ENCODE measurements at regions not wholly inside any gene's neighbourhood (a gene's known extent, or its start where the extent isn't known, plus 50 kb on each side); places are given as distances from the start of the nearest gene placed in this dataset.

- Mint-ChIP-seq H3K4me1 (no peaks in the 10 kb centered on the region), H3K4me3 (no peak overlapping the region), H3K27me3 (ENCODE audit: low read depth) (no peaks in the 10 kb centered on the region), H3K36me3 (ENCODE audit: low read depth) (no peaks in the 10 kb centered on the region), H3K9me3 (peaks cover 3% of the 10 kb centered on the region), H3K27ac (ENCODE audit: unreplicated experiment) (no peak overlapping the region)
- TF ChIP-seq, protein P1, sequence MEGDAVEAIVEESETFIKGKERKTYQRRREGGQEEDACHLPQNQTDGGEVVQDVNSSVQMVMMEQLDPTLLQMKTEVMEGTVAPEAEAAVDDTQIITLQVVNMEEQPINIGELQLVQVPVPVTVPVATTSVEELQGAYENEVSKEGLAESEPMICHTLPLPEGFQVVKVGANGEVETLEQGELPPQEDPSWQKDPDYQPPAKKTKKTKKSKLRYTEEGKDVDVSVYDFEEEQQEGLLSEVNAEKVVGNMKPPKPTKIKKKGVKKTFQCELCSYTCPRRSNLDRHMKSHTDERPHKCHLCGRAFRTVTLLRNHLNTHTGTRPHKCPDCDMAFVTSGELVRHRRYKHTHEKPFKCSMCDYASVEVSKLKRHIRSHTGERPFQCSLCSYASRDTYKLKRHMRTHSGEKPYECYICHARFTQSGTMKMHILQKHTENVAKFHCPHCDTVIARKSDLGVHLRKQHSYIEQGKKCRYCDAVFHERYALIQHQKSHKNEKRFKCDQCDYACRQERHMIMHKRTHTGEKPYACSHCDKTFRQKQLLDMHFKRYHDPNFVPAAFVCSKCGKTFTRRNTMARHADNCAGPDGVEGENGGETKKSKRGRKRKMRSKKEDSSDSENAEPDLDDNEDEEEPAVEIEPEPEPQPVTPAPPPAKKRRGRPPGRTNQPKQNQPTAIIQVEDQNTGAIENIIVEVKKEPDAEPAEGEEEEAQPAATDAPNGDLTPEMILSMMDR (conservative IDR thresholded peaks at IDR 0.05), result no peak
- no peak for DNase-seq (ENCODE audit: low read depth, low spot score)
Observed at GRCh38 chr6:71453371-71453706, 164.7 kb downstream of the OGFRL1 start.

DNA sequence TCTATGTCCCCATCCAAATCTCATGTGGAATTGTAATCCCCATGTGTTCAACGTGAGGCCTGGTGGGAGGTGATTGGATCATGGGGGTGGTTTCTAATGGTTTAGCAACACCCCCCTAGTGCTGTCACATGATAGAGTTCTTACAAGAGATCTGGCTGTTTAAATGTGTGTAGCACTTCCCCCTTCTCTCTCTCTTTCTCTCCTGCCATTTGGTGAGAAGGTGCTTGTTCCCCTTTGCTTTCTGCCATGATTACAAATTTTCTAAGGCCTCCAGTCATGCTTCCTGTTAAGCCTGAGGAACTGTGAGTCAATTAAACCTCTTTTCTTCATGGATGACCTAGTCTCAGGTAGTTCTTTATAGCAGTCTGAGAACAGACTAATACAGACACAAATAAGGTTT lies 165.4 kb downstream of the OGFRL1 start:
- TF ChIP-seq, protein P1 (conservative IDR thresholded peaks at IDR 0.05), result no peak
- no peaks in the 10 kb centered on the region for H3K4me1 Mint-ChIP-seq
- DNase-seq (ENCODE audit: low read depth, low spot score), result no peak
- H3K27me3 Mint-ChIP-seq (ENCODE audit: low read depth), result no peaks in the 10 kb centered on the region
- H3K36me3 Mint-ChIP-seq (ENCODE audit: low read depth), result no peaks in the 10 kb centered on the region
- H3K4me3 Mint-ChIP-seq, result no peak overlapping the region
- no peaks in the 10 kb centered on the region for H3K9me3 Mint-ChIP-seq
- H3K27ac Mint-ChIP-seq (ENCODE audit: unreplicated experiment), result no peak overlapping the region

DNA sequence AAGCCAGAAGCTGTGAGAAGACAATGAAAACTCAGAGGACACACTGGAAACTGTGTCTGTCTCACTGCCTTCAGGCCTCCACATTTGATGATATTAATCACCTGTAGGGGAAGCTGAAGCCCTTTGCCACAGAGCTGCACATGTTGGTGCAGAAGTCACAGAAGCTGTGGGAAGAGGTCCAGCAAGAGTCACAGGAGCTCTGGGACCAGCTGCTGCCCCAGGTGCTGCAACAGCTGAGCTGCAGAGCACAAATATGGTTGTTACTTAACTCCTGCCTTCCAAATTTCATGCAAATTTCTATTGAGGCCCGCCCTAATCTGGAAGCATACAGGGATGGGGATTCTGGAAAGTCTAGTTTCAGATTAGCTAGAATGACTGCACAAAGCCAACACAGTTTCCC lies 169.3 kb downstream of the OGFRL1 start:
- H3K27ac Mint-ChIP-seq (ENCODE audit: unreplicated experiment), result no peak overlapping the region
- H3K36me3 Mint-ChIP-seq (ENCODE audit: low read depth), result peaks cover 2% of the 10 kb centered on the region
- DNase-seq (ENCODE audit: low read depth, low spot score), result no peak
- TF ChIP-seq, protein P1 (conservative IDR thresholded peaks at IDR 0.05), result no peak
- peaks cover 5% of the 10 kb centered on the region for H3K9me3 Mint-ChIP-seq
- no peaks in the 10 kb centered on the region for H3K4me1 Mint-ChIP-seq
- no peaks in the 10 kb centered on the region for H3K27me3 Mint-ChIP-seq (ENCODE audit: low read depth)
- H3K4me3 Mint-ChIP-seq, result no peak overlapping the region

DNA sequence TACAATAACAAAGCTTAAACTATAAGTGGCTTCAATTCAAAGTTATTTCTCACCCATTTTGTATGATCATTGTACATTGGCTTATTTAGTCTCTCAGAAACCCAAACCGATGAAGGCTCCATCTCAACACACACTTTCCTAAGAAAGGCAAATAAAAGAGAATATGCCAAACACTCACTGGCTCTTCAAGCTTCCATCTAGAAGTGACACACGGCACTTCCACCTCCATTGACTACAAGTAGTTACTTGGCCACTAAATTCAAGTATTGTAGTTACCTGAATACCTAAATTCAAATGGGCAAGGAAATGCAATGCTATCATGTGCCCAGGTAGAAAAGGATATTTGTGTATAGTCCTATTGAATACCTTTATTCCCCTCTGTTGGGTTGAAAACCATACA lies 170.6 kb downstream of the OGFRL1 start:
- TF ChIP-seq, protein P1 (conservative IDR thresholded peaks at IDR 0.05), result no peak
- no peaks in the 10 kb centered on the region for H3K4me1 Mint-ChIP-seq
- DNase-seq (ENCODE audit: low read depth, low spot score), result no peak
- H3K36me3 Mint-ChIP-seq (ENCODE audit: low read depth), result peaks cover 5% of the 10 kb centered on the region
- H3K4me3 Mint-ChIP-seq, result no peak overlapping the region
- no peak overlapping the region for H3K27ac Mint-ChIP-seq (ENCODE audit: unreplicated experiment)
- H3K9me3 Mint-ChIP-seq, result peaks cover 8% of the 10 kb centered on the region
- H3K27me3 Mint-ChIP-seq (ENCODE audit: low read depth), result no peaks in the 10 kb centered on the region

DNA sequence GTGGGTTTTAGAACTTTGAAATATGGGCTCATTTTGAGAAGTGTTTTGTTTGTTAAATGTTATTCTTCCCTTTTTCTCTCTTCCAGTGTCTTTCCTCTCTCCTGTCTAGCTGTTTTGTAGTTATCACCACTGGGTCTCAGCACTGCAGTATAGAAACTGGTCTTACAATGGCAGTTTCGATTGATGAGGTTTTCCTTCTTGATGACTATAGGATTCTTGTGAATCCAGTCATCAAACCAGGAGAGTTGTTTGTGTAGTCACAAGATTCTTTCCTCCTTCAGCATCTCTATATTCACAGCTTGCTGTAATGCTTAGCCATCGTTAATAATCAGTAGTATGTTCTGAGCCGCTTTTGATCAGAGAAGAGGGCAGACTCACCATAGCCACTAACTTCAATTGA lies 172.3 kb downstream of the OGFRL1 start:
- H3K27ac Mint-ChIP-seq (ENCODE audit: unreplicated experiment), result no peak overlapping the region
- peaks cover 12% of the 10 kb centered on the region for H3K9me3 Mint-ChIP-seq
- DNase-seq (ENCODE audit: low read depth, low spot score), result no peak
- TF ChIP-seq, protein P1 (conservative IDR thresholded peaks at IDR 0.05), result no peak
- no peaks in the 10 kb centered on the region for H3K27me3 Mint-ChIP-seq (ENCODE audit: low read depth)
- H3K4me1 Mint-ChIP-seq, result no peaks in the 10 kb centered on the region
- H3K4me3 Mint-ChIP-seq, result no peak overlapping the region
- peaks cover 11% of the 10 kb centered on the region for H3K36me3 Mint-ChIP-seq (ENCODE audit: low read depth)

- Mint-ChIP-seq H3K36me3 (ENCODE audit: low read depth) (peaks cover 16% of the 10 kb centered on the region), H3K27ac (ENCODE audit: unreplicated experiment) (no peak overlapping the region), H3K27me3 (ENCODE audit: low read depth) (no peaks in the 10 kb centered on the region), H3K4me1 (peaks cover 10% of the 10 kb centered on the region), H3K9me3 (peaks cover 16% of the 10 kb centered on the region), H3K4me3 (no peak overlapping the region)
- DNase-seq (ENCODE audit: low read depth, low spot score), result no peak
- TF ChIP-seq, protein P1 (conservative IDR thresholded peaks at IDR 0.05), result no peak
Observed at GRCh38 chr6:71463061-71463460, 174.4 kb downstream of the OGFRL1 start.

All from neural crest cell (in vitro differentiated cells).